ENCODE measurements at regions not wholly inside any gene's neighbourhood (a gene's known extent, or its start where the extent isn't known, plus 50 kb on each side); places are given as distances from the start of the nearest gene placed in this dataset.
A peak's percentile ranks its signal among the peaks of the same experiment; 100 is the strongest.

DNA sequence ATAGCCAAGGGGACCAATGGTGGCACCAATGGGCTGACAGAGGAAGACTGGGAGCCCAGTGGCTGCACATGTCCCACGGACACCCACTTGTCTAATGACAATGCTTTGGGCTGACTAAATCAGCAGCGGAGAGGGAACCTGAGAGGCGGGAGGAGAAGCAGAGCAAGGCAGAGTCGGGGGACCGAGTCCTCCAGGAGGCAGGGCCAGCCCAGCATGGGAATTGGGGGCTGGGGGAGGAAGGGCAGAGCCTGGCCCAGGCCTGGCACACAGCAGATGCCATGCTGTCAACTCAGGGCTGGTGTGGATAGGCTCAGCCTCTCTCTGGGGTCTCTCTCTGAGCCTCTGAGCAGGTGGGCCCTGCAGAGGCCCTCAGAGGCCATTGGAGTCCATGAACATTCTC, 78.4 kb upstream of the KLF13 start:
- no peak for DNase-seq

DNA sequence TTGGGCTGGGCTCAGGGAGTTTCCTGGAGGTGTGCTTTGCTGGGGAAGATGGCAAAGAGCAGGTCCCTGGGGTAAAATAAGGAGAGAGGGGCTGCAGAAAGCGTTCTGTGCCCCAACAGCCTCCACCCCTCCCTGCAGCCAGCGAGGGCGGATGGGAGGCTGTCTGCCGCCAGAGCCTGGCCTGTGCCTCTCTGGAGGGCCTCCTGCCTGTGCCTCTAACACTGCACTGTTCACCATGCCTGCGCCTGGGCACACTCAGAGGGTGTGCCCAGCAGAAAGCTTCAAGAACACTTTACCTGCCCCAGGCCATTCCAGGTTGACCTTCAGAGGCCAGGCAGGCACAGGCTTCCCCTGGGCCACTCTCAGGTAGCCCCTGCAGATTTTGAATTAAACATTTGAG, 77.7 kb upstream of the KLF13 start:
- DNase-seq = no peak

DNA sequence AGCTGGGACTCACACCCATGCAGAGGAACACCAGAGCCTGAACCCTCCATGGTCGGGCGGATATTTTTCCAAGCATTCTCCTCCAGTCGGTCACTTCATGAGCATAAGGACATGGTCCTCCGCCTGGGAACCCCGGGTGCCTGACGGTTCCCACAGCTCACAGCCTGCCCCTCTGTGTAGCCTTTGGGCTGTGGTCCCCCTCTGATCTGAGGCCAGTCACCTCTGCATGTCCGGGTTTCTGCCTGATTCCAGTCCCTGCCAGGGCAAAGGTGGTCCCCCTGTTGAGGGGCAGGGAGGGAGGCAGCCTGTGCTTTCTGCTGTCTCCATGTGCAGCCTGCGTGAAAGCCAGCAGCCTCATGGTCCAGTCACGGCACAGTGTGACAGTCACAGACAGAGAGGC, 76.6 kb upstream of the KLF13 start:
- DNase-seq = no peak

DNA sequence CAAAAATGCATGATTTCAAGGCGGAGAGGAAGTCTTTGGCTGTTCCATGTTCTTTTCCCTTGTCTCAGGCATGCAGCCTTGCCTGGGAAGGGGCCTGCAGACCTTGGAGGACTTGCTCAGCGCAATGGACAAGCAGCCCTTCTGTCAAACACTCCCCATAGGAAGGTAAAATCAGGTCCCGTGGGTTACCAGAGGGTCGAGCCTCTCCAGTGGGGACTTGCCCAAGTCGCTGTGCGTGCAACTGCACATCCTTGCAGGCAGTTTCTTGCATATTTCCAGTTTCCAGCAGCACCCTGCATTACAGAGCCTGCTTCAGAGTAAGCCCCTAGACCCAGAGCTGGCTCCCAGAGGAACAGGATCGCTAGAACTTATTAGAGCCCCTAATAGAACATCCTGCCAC, 75.5 kb upstream of the KLF13 start:
- no peak for DNase-seq

DNA sequence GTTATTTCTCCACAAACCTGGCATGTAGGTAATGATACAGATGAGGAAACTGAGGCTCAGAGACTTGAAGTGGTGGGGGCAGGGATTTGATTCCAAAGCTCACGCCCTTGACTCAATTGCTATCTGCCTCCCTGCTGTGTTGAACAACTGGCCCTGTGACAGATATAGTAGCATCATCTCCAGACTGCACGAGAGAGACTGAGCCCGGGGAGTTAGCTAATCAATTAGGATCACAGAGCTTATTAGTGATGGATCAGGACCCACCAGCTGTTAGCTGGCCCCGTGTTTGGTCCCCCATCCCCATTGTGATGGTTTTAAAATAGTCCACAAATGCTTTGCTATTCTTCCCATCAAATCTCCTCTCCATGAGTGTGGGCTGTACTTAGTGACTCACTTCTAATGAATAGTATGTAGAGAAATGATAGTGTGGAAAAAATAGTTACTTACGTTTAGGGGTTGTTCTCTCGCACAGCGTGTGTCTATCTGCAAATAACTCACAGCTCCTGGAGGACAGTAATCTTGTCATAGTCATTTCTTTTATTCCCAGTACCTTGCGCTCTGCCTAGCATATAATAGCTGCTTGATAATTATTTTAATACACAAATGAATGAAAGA, 74.4 kb upstream of the KLF13 start:
- DNase-seq = no peak

DNA sequence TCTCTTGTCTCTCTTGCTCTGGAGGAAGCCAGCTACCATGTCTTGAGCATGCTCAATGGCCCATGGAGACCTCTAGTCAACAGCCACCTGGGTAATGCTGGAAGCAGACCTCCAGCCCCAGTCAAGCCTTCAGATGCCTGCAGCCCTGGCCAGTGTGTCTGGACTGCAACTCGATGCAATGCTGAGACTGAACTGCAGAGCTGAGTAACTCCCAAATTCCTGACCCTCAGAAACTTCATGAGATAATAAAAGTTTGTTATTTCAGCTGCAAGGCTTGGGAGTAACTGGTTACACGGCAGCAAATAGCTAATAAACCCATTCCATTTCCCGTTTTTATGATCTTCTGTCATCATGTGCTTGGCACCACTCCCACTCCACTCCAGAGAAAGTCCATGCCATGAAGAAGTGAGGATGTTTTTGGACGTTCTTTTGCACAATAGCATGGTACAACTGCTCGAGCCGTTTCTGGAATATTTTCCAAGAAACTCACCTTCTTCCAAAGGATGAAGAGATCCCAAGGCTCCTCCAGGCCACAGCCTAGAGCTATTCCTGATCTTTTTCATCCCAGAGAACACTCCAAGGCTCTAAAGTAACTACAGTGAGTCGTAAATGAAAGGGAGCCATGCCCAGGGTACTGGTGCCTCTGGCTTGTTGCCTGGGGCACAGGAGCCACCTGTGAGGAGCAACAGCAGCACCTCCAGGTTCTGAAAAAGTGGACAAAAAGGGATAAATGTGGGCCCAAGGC, 72.0 kb upstream of the KLF13 start:
- no peak for DNase-seq

DNA sequence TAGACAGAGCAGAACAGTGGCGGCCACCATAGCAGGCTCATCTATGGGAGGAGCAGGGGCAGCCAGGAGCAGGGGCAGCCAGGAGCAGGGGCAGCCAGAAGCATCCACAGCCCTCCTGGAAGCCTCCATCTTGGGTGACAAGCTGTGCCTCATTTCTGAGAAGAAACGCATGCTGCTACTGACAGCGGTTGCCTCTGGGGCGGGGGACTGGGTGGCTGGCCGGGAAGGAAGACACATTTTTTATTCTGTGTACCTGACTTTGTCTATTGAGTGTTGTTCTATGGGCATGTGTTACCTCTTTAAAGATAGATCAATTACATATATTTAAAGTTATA, 71.5 kb upstream of the KLF13 start:
- no peak for DNase-seq

DNA sequence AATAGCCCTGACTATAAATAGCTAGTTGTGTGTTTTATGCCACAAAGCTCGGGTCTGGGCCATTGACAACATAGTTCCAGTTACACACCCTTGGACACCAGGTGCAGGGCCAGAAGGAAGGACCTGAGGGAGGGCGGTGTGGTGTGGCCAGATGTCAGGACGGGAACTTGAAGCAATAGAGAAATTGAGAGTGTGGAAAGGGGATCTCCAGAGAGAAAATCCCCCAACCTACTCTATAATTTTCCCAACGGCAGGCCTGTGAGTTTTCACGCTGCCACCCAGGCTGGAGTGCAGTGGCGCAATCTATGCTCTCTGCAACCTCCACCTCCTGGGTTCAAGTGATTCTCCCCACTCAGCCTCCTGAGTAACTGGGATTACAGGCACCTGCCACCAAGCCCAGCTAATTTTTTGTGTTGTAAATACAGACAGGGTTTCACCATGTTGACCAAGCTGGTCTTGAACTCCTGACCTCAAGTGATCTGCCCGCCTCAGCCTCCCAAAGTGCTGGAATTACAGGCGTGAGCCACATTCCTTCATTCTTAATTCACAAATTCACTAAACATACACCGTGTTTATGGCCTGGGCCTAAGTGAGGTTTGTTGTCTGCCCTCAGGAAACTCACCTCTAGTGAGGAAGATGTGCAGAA, 70.8 kb upstream of the KLF13 start:
- DNase-seq = no peak

DNA sequence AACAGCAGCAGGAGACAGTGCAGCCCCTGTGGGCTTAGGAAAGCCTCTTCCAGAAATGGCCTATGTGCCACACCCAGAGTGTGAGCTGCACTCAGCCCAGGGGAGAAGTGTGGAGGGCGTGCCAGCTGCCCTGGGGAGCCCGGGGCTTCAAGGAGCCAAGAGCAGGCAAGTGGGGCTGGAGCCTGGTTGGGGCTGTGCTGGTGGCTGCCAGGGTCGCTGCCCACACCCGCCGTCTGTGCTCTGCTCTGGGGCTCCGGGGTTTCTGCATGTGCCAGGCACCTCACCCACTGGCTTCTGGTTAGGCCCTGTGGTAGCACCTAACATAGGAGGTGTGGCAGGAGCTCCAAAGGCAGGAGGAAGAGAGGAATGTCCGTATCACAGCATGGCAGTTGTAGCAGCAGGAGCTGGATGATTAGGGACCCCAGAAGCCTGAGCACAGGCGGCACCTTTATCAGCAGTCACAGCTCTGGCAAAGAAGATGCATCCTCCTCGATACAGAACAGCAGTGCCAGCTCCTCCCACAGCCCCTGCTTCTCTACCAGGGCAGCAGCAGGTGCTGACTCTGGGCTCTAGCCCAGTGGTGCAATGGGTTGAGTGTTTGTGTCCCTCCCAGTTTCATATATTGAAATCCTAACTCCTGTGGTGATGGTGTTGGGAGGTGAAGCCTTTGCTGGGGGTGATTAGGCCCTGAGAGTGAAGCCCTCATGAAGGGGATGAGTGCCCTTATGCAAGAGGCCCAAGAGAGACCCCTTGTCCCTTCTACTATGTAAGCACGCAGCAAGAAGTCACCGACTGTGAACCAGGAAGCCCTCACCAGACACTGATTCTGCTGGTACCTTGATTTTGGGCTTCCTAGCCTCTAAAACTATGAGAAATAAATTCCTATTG, 70.0 kb upstream of the KLF13 start:
- no peak for DNase-seq

DNA sequence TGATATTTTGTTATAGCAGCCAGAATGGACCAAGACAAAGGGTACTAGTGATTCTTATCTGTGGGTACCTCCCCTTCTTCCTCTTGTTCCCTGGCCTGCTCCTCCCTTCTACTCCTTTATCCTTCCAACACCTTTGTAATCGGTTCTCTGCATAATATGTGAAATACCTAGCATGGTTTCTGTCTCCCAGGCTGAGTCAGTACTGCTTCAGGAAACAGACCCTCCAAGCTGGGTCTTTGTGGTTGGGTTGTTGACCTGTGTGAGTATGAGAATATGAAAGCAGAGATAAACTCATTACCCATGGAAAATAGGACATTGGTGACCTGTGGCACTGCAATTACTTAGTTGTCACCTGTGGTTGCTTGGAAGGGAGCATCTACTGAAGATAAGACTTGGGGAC, 69.3 kb upstream of the KLF13 start:
- no peak for DNase-seq

DNA sequence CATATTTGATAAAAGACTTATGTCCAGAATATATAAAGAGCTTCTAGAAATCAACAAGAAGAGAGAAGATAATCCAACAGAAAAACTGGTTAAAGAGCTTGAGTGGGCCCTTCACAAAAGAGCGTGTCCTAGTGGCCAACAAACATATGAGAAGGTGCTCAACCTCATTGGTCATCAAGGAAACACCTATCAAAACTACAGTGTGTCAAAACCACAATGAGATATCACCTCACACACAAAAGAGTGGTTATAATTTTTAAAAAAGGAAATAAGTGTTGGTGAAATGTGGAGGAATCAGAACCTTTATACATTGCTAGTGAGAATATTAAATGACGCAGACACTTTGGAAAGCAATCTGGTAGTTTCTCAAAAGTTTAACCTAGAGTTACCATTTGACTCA, 68.4 kb upstream of the KLF13 start:
- no peak for DNase-seq

DNA sequence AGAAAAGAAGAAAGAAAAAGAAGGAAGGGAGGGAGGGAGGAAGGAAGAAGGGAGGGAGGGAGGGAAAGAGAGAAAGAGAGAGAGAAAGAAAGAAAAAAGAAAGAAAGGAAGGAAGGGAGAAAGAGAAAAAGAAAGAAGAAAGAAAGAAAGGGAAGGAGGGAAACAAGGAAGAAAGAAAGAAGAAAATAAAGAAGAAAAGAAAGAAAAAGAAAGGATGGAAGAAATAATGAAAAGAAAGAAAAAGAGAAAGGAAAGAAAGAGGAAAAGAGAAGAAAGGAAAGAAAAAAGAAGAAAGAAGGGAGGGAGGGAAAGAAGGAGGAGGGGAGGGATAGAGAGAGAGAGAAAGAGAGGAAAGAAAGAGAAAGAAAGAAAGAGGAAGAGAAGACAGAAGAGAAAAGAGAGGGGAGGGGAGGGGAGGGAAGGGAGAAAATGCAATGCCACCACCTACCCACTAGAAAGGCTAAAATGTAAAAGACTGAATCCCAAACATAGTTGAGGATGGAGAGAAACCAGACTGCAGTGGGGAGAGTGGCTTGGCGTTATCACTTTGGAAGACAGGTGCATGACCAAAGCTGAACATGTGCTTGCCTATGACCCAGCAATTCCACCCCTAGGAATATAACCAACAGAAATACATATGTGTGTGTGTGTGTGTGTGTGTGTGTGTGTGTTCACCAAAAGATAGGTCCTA, 66.9 kb upstream of the KLF13 start:
- no peak for DNase-seq

DNA sequence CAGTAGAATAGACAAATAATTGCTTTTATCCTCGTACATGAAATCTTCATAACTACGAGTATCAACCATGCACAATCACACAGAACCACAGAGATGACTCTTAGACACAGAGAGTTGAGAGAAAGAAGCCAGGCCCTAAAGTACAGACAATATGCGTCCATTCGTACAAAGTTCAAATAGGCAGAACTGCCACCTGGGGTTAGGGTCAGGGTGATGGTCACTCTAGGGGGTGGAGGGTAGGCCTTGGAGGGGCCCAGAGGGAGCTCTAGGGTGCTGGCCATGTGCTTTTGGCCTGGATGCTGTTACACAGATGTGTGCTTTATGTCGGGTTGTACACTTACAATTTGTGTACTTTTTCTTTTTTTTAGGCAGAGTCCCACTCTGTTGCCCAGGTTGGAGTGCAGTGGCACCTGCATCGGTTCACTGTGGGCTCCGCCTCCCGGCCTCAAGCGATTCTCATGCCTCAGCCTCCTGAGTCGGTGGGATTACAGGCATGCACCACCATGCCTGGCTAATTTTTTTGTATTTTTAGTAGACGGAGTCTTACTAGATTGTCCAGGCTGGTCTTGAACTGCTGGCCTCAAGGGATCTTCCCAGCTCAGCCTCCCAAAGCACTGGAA, 65.9 kb upstream of the KLF13 start:
- no peak for DNase-seq

DNA sequence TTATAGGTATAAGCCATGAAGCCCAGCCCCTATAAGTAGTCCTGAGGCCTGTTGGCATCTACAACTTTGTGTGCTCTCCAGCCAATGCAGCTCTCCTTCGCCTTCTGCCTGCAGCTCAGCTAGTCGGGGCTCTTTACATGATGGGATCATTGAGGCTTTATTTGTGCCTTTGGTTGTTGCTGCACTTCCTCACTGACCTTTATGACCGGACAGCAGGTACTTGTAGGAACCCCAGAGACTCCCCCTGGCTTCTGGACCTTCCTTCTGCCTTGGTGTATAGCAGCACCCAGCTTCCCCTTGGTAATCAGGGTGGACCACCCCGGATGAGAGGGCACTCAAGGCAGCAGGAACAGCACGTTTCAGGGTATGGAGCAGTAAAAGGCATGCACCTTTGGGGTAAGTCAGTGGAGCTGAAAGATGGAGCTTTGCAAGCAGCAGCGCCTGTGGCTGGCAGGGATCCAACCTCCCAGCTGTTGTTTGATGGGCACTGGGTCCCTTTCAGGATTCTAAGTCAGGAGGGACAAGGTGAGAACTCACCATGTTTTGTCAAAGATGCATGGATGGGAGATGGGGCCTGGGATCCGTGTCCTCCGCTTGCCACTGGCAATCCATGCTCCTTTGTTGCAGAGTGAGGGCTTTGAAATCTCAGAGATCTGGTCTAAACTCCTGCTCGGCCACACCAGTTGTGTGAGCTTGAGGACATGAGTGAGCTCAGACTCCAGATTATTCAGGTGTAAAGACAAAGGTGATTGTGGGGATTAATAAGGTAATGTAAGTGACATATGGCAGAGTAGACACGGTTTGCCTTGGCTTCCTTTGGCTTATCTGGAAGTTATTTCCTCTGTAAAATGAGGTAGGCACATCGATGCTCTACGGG, 65.1 kb upstream of the KLF13 start:
- DNase-seq = no peak

DNA sequence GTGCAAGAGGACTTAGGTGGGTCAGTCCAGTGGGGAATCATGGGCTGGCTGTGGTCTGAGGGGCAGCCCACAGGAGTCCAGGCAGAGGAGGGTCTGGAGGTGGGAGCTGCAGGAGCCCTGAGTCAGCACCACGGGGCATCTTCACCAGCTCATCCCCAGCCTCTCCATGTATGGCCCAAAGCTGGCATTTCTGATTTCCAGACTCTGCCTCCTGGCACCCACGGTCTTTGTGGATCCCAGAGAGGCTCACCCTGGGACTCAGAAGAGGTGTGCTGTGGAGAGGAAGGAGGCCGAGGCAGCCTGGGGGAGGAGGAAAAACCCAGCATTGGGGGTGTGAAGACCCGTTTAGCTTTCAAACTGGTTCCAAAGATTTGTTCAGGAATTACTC, 64.5 kb upstream of the KLF13 start:
- DNase-seq = no peak

DNA sequence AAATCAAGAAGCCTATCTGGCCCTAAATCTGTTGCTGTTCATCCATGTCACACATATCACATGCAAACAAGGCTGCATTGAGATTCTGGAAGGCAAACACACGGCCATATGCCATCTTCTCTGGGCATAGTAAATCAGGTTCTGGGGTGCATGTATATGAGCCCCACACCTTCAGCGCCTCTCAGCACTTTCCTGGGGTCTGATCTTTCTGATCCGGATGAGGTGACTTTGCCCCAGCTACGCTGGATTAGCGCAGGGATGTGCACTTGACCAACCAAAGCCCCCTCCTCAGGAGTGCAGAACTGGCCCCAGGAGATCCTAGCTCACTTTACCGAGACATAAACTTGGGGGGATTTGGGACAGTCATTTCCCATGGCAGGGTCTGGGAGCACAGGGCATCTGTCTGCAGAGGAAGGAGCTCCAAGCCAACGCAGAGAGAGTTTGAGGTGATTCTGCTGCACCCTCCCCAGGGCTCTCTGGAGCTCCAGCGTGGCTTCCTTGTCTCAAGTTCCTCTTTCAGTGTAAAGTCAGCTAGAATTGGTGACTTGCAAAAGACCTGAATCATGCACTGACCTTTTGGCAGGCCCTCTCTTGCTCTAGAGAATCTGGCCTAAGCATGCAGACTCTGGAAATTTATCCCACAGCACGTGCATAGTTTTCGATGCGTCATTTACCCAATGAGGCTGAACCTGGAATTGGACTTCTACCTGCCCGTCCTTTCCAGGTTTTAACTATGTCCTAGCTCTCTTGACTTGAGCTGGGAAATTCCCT, 63.5 kb upstream of the KLF13 start:
- DNase-seq = no peak

DNA sequence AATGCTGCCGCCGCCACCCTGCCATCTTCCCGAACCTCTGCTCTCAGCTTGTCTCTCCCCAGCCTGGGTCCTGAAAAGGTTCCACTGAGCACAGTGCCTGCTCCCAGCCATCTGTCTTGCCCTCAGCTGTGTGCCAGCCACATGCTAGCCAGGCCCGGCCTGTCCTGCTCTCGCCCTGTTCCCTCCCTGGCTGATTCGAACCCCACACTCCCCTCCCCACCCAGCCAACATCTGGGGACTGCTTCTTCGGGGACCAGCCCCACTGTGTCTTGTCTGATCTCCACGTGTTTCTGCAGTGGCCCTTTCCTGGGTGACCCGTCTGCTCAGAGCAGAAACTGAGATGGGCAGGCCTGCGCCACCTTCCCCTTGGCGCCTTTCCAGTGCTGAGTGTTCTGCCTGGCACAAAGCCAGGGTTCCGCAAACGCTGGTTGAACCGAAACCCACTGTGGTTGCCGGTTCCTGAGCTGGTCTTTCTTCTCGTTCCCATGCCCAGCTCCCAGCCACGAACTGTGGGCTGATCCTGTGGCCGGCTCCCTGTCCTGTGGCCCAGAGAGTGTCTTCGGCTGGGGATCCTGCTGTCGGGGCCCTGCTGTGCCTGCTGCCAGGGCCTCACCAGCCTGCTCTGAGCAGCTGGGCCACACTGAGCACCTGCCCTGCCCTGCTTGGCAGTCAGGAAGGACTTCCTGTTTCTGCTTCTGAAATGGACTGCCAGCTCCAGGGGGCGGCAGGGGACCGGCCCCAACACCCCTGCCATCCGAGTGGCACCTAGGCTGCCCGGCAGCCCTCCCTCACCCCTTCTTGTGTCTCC, 62.7 kb upstream of the KLF13 start:
- peak; percentile 67 to 69 for DNase-seq

DNA sequence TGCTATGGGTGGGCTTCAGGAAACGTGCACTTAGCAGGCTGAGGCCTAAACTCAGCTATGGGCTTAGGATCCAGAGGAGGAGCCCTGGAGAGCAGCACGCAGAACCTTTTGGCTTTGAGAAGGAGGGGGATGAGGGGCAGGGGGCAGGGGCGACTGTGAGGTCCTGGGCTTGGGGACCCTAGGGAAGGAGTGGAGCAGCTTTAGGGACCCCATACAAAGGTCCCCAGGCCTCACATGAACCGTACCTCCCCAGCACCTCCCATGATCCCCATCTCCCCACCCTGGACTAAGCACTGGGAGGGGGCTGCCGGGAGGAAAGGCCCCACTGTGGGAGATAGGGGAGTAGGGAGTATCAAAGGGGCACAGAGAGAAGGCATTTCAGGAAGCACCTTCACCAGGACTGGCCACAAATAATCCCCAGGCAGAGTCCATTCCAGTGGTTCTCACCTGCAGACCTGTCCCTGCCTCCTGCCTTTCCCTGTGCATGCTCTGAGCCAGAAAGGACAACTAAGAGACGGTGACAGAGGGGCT, 62.0 kb upstream of the KLF13 start:
- DNase-seq = no peak

DNA sequence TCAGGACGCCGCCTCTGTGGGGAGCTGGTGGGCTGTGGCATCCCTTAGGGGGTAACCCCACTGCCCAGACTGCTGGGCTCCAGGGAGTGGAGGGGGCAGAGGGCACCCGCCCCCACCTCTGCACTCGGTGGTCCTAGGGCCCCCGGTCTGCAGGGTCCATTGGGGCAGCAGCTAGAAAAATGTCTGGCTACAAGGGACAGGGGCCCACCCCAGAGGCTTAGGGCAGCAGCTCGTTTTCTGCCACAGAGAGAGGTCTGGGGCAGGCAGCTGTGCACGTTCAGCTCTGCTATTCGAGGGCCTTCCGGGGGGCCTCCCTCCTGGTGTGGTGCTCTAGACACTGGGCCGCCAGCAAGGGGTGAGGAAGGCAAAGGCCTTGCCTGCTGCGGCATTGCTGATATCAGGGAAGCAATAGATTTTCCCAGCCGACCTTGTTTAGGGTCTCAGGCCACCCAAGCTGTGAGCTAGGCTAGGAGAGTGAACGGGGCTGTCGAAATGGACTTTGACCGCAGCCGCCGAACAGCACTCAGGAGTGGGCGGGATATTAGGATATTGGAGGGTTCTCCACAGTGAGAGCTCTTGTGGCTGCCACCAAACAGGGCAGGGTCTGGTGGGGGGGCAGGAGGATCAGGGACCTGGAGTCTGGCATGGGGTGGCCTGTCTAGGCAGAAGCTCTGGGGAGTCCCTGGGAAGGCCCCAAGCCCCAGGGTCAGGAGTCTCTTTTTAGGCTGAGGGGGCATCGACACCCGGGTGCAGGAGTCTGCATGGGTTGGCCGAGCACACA, 61.4 kb upstream of the KLF13 start:
- no peak for DNase-seq

All from stimulated activated CD4-positive, alpha-beta T cell treated with anti-CD3 and anti-CD28 coated beads, Interleukin-2, amount 100 ng/mL, for 48 hours (primary cell).